ENCODE measurements at regions not wholly inside any gene's neighbourhood (a gene's known extent, or its start where the extent isn't known, plus 50 kb on each side); places are given as distances from the start of the nearest gene placed in this dataset.

DNA sequence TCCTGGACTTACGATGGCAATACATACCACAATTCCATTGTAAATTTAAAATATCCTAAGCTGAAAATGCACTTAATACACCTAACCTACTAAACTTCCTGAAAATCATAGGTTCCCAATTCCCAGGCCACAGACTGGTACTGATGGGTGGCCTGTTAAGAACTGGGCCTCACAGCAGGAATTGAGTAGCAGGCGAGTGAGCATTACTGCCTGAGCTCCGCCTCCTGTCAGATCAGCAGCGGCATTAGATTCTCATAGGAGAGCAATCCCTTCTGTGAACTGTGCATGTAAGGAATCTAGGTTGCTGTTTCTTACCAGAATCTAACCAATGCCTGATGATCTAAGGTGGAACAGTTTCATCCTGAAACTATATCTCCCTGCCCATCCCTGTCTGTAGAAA is 1670.2 kb upstream of the PCDH20 start:
- TF ChIP-seq EZH2 (IDR thresholded peaks at IDR 0.05), result no peak
- no peak for TF ChIP-seq POLR2AphosphoS5 (IDR thresholded peaks at IDR 0.05; ENCODE audit: borderline replicate concordance, low read depth, low read length)
- TF ChIP-seq FOXP2 (optimal IDR thresholded peaks at IDR 0.05; ENCODE audit: control extremely low read depth, extremely low read length, insufficient read depth), result no peak
